ENCODE measurements at regions not wholly inside any gene's neighbourhood (a gene's known extent, or its start where the extent isn't known, plus 50 kb on each side); places are given as distances from the start of the nearest gene placed in this dataset.

DNA sequence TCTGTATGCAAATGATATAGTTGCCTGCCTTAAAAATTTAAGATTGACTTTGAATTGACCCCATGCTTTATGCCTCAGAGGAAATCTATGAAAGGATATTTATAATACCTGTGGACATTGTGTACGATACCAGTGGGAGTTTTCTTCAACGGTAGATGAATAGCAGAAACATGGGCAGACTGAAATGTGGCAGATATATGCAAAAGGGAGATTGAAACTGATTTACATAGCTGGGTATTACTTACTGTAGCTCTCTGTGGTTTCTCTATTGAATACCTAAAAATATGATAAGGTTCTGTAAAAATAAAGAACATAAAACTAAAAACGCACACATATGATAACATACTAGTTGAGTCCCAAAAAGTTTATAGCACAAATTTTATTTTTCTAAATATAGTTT is 345.2 kb upstream of the PCSK5 start:
- H3K27me3 ChIP-seq (ENCODE audit: control insufficient read depth in 4 of 4, insufficient read depth in 4 of 4, low read length in 3 of 4) = no peaks in the 10 kb centered on the region
- H3K4me1 ChIP-seq (ENCODE audit: control insufficient read depth in 4 of 4, insufficient read depth in 4 of 4, low read length in 3 of 4) = no peaks in the 10 kb centered on the region
- TF ChIP-seq, protein P1, sequence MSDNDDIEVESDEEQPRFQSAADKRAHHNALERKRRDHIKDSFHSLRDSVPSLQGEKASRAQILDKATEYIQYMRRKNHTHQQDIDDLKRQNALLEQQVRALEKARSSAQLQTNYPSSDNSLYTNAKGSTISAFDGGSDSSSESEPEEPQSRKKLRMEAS (IDR thresholded peaks at IDR 0.05) = no peak
- TF ChIP-seq GABPA (IDR thresholded peaks at IDR 0.05 in 1 of 2, conservative IDR thresholded peaks at IDR 0.05 in 1 of 2) (no peak), FOXA2 (IDR thresholded peaks at IDR 0.05) (no peak), EGR1 (IDR thresholded peaks at IDR 0.05; ENCODE audit: low read depth in 2 of 2) (no peak), FOXA1 (IDR thresholded peaks at IDR 0.05) (no peak), SP1 (IDR thresholded peaks at IDR 0.05) (no peak), JUND (IDR thresholded peaks at IDR 0.05) (no peak), RAD21 (IDR thresholded peaks at IDR 0.05) (no peak), TAF1 (conservative IDR thresholded peaks at IDR 0.05) (no peak), YY1 (IDR thresholded peaks at IDR 0.05) (no peak), HNF4A (conservative IDR thresholded peaks at IDR 0.05) (no peak), RXRA (IDR thresholded peaks at IDR 0.05) (no peak)
- TF ChIP-seq, protein P2, sequence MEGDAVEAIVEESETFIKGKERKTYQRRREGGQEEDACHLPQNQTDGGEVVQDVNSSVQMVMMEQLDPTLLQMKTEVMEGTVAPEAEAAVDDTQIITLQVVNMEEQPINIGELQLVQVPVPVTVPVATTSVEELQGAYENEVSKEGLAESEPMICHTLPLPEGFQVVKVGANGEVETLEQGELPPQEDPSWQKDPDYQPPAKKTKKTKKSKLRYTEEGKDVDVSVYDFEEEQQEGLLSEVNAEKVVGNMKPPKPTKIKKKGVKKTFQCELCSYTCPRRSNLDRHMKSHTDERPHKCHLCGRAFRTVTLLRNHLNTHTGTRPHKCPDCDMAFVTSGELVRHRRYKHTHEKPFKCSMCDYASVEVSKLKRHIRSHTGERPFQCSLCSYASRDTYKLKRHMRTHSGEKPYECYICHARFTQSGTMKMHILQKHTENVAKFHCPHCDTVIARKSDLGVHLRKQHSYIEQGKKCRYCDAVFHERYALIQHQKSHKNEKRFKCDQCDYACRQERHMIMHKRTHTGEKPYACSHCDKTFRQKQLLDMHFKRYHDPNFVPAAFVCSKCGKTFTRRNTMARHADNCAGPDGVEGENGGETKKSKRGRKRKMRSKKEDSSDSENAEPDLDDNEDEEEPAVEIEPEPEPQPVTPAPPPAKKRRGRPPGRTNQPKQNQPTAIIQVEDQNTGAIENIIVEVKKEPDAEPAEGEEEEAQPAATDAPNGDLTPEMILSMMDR (IDR thresholded peaks at IDR 0.05; ENCODE audit: low read depth, low read length, missing input control) = no peak
- TF ChIP-seq, protein P3, sequence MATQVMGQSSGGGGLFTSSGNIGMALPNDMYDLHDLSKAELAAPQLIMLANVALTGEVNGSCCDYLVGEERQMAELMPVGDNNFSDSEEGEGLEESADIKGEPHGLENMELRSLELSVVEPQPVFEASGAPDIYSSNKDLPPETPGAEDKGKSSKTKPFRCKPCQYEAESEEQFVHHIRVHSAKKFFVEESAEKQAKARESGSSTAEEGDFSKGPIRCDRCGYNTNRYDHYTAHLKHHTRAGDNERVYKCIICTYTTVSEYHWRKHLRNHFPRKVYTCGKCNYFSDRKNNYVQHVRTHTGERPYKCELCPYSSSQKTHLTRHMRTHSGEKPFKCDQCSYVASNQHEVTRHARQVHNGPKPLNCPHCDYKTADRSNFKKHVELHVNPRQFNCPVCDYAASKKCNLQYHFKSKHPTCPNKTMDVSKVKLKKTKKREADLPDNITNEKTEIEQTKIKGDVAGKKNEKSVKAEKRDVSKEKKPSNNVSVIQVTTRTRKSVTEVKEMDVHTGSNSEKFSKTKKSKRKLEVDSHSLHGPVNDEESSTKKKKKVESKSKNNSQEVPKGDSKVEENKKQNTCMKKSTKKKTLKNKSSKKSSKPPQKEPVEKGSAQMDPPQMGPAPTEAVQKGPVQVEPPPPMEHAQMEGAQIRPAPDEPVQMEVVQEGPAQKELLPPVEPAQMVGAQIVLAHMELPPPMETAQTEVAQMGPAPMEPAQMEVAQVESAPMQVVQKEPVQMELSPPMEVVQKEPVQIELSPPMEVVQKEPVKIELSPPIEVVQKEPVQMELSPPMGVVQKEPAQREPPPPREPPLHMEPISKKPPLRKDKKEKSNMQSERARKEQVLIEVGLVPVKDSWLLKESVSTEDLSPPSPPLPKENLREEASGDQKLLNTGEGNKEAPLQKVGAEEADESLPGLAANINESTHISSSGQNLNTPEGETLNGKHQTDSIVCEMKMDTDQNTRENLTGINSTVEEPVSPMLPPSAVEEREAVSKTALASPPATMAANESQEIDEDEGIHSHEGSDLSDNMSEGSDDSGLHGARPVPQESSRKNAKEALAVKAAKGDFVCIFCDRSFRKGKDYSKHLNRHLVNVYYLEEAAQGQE (IDR thresholded peaks at IDR 0.05) = no peak
- no peaks in the 10 kb centered on the region for H3K36me3 ChIP-seq (ENCODE audit: control insufficient read depth in 4 of 4, insufficient read depth in 3 of 4, low read depth in 1 of 4, low read length in 3 of 4)
- no peak for DNase-seq (ENCODE audit: low spot score)
- H3K9ac ChIP-seq (ENCODE audit: low read depth in 1 of 2, low read length in 2 of 2) = no peak overlapping the region
- H3K9me3 ChIP-seq (ENCODE audit: control insufficient read depth in 4 of 4, low read length in 3 of 4) = no peaks in the 10 kb centered on the region
- no peak overlapping the region for H3K27ac ChIP-seq (ENCODE audit: low read depth in 1 of 2, low read length in 2 of 2)
- H3K4me3 ChIP-seq (ENCODE audit: low read depth in 1 of 3, low read length in 3 of 3) = no peak overlapping the region
- 75% methylated on average over 3 of the region's 3 CpGs for WGBS

DNA sequence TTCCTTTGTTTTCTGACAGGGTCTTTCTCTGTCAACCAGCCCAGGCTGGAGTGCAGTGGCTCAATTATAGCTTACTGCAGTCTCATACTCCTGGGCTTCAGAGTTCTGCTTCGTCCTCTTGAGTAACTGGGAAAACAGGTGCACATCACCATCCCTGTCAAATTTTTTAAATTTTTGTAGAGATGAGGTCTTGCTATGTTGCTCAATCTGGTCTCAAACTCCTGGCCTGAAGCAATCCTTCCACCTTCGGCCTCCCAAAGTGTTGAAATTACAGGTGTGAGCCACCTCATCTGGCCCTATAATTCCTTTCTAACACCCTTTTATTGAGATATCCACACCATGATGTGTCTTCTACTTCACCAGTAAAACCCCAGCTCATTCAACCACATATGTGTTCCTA is 341.6 kb upstream of the PCSK5 start:
- TF ChIP-seq, protein P3 (IDR thresholded peaks at IDR 0.05) = no peak
- TF ChIP-seq RAD21 (IDR thresholded peaks at IDR 0.05) = no peak
- no peak for TF ChIP-seq HNF4A (conservative IDR thresholded peaks at IDR 0.05)
- TF ChIP-seq NR2F2 (IDR thresholded peaks at IDR 0.05) = no peak
- TF ChIP-seq EGR1 (IDR thresholded peaks at IDR 0.05; ENCODE audit: low read depth in 2 of 2) = no peak
- TF ChIP-seq, protein P4, sequence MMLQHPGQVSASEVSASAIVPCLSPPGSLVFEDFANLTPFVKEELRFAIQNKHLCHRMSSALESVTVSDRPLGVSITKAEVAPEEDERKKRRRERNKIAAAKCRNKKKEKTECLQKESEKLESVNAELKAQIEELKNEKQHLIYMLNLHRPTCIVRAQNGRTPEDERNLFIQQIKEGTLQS (IDR thresholded peaks at IDR 0.05) = no peak
- TF ChIP-seq, protein P2 (IDR thresholded peaks at IDR 0.05; ENCODE audit: low read depth, low read length, missing input control) = no peak
- no peak for TF ChIP-seq FOXA2 (IDR thresholded peaks at IDR 0.05)
- TF ChIP-seq, protein P5, sequence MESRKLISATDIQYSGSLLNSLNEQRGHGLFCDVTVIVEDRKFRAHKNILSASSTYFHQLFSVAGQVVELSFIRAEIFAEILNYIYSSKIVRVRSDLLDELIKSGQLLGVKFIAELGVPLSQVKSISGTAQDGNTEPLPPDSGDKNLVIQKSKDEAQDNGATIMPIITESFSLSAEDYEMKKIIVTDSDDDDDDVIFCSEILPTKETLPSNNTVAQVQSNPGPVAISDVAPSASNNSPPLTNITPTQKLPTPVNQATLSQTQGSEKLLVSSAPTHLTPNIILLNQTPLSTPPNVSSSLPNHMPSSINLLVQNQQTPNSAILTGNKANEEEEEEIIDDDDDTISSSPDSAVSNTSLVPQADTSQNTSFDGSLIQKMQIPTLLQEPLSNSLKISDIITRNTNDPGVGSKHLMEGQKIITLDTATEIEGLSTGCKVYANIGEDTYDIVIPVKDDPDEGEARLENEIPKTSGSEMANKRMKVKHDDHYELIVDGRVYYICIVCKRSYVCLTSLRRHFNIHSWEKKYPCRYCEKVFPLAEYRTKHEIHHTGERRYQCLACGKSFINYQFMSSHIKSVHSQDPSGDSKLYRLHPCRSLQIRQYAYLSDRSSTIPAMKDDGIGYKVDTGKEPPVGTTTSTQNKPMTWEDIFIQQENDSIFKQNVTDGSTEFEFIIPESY (IDR thresholded peaks at IDR 0.05) = no peak
- no peak for TF ChIP-seq GABPA (IDR thresholded peaks at IDR 0.05 in 1 of 2, conservative IDR thresholded peaks at IDR 0.05 in 1 of 2)
- no peaks in the 10 kb centered on the region for H3K4me1 ChIP-seq (ENCODE audit: control insufficient read depth in 4 of 4, insufficient read depth in 4 of 4, low read length in 3 of 4)
- no peak overlapping the region for H3K9ac ChIP-seq (ENCODE audit: low read depth in 1 of 2, low read length in 2 of 2)
- H3K27me3 ChIP-seq (ENCODE audit: control insufficient read depth in 4 of 4, insufficient read depth in 4 of 4, low read length in 3 of 4) = no peaks in the 10 kb centered on the region
- 68% methylated on average over 2 of the region's 2 CpGs for WGBS
- no peaks in the 10 kb centered on the region for H3K36me3 ChIP-seq (ENCODE audit: control insufficient read depth in 4 of 4, insufficient read depth in 3 of 4, low read depth in 1 of 4, low read length in 3 of 4)
- no peaks in the 10 kb centered on the region for H3K9me3 ChIP-seq (ENCODE audit: control insufficient read depth in 4 of 4, low read length in 3 of 4)
- no peak overlapping the region for H3K4me3 ChIP-seq (ENCODE audit: low read depth in 1 of 3, low read length in 3 of 3)
- H3K27ac ChIP-seq (ENCODE audit: low read depth in 1 of 2, low read length in 2 of 2) = no peak overlapping the region
- DNase-seq (ENCODE audit: low spot score) = no peak

Measured in liver (tissue), 8 donors.